ENCODE measurements at regions not wholly inside any gene's neighbourhood (a gene's known extent, or its start where the extent isn't known, plus 50 kb on each side); places are given as distances from the start of the nearest gene placed in this dataset.

DNA sequence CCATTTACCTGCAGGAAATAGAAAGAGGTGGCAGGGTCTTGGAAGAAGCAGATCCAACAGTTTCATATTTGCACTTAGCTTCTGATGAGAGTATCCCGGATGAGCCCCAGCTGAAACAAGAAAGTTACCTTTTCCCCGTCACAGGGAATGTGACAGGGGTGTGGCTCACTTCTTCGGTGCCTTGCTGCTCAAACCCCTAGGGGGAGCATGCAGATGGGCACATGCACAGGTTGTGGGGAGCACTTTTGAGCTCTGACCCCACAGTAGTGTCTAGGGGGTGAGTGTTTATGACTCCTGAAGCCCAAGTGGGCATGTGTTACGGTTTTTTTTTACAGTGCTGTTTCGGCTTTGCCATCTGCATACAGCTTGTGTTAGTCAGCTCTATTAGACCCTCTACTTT is 1221.0 kb downstream of the JRKL start:
- WGBS (ENCODE audit: extremely low coverage, insufficient read length, low lambda C conversion rate): no CpG with 5 or more reads among the region's 5 CpGs
- H2BK120ac ChIP-seq (ENCODE audit: low read depth, low read length, poor library complexity, severe bottlenecking): no peak overlapping the region
- DNase-seq: peak; percentile 32

More for the DNA sequence above, 1221.0 kb downstream of the JRKL start:
- Histone ChIP-seq H3K23me2 (ENCODE audit: insufficient read length, low read depth, low read length, poor library complexity, severe bottlenecking) (no peaks in the 10 kb centered on the region), H3K79me2 (ENCODE audit: insufficient read depth, low read length) (no peaks in the 10 kb centered on the region), H3K9me3 (ENCODE audit: control insufficient read depth, low read depth, low read length) (no peaks in the 10 kb centered on the region), H3K79me1 (ENCODE audit: insufficient read depth, low read depth, low read length, poor library complexity, severe bottlenecking) (no peaks in the 10 kb centered on the region), H3T11ph (ENCODE audit: low read length) (no peak overlapping the region), H4K20me1 (ENCODE audit: control insufficient read depth, insufficient read depth, insufficient read length) (no peaks in the 10 kb centered on the region), H3K4me1 (ENCODE audit: insufficient read depth, low read length) (no peaks in the 10 kb centered on the region), H2AK5ac (ENCODE audit: insufficient read length, low read length) (no peak overlapping the region), H4K91ac (ENCODE audit: insufficient read length, low read depth, low read length) (no peak overlapping the region), H2BK5ac (ENCODE audit: insufficient read length, low read length) (no peak overlapping the region), H4K5ac (ENCODE audit: insufficient read length, low read depth, low read length) (no peak overlapping the region), H2AFZ (ENCODE audit: low read length) (no peak overlapping the region), H2BK12ac (ENCODE audit: insufficient read length, low read depth, low read length) (no peak overlapping the region), H3K18ac (ENCODE audit: insufficient read length, low read depth, low read length) (no peak overlapping the region), H4K8ac (replicated peaks; ENCODE audit: insufficient read length, low read depth, low read length) (no peak overlapping the region), H3K4me2 (ENCODE audit: insufficient read depth, insufficient read length, low read length) (no peak overlapping the region), H3K4ac (ENCODE audit: low read depth, low read length) (no peak overlapping the region), H3K14ac (ENCODE audit: insufficient read depth, low read length) (no peak overlapping the region), H3K23ac (ENCODE audit: insufficient read length, low read depth, low read length) (no peak overlapping the region), H3K9ac (ENCODE audit: extremely low read depth, insufficient read length, low read length) (no peak overlapping the region), H3K27ac (ENCODE audit: insufficient read length, low read depth, low read length) (no peak overlapping the region), H2BK20ac (ENCODE audit: low read depth, low read length, poor library complexity, severe bottlenecking) (no peak overlapping the region), H3K56ac (ENCODE audit: insufficient read length, low read depth, low read length) (no peak overlapping the region), H2BK15ac (ENCODE audit: low read depth, low read length) (no peak overlapping the region), H3K27me3 (ENCODE audit: insufficient read depth, low read length) (no peaks in the 10 kb centered on the region)
- TF ChIP-seq, protein P1, sequence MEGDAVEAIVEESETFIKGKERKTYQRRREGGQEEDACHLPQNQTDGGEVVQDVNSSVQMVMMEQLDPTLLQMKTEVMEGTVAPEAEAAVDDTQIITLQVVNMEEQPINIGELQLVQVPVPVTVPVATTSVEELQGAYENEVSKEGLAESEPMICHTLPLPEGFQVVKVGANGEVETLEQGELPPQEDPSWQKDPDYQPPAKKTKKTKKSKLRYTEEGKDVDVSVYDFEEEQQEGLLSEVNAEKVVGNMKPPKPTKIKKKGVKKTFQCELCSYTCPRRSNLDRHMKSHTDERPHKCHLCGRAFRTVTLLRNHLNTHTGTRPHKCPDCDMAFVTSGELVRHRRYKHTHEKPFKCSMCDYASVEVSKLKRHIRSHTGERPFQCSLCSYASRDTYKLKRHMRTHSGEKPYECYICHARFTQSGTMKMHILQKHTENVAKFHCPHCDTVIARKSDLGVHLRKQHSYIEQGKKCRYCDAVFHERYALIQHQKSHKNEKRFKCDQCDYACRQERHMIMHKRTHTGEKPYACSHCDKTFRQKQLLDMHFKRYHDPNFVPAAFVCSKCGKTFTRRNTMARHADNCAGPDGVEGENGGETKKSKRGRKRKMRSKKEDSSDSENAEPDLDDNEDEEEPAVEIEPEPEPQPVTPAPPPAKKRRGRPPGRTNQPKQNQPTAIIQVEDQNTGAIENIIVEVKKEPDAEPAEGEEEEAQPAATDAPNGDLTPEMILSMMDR (conservative IDR thresholded peaks at IDR 0.05): peak; percentile 59; the same call in 2 of the 3 replicates
- Mint-ChIP-seq H3K36me3 (ENCODE audit: insufficient read depth in 1 of 3, low read depth in 3 of 3) (peaks cover 2 to 18% (median 9%) of the 10 kb centered on the region in 3 experiments; a peak in 4 of 7 replicates), H3K4me3 (no peak overlapping the region), H3K27me3 (ENCODE audit: low read depth) (no peaks in the 10 kb centered on the region; the same call in 1 of the 2 replicates), H3K4me1 (peaks cover 0 to 4% of the 10 kb centered on the region in 2 experiments; a peak in 1 of 4 replicates), H3K9me3 (peaks cover 12 to 20% of the 10 kb centered on the region in 2 experiments), H3K27ac (no peak overlapping the region)
